Astrocyte (in vitro differentiated cells and primary cell): ENCODE measurements at regions not wholly inside any gene's neighbourhood (a gene's known extent, or its start where the extent isn't known, plus 50 kb on each side); places are given as distances from the start of the nearest gene placed in this dataset.
"Not testable (repeated sequence)": the region's sequence is repeated elsewhere in the genome, so short reads cannot be mapped to it uniquely, and the experiment has no call there.

ENCODE experiments used
- CTCF ChIP-seq: IDR thresholded peaks from 2 replicates; pipeline ENCODE4 v1.5.1; 2011; ENCODE audit warnings: low read depth, mild to moderate bottlenecking, inconsistent platforms, low read length, moderate library complexity; ENCODE audit not compliant: insufficient read depth
- EZH2 ChIP-seq: IDR thresholded peaks from 2 replicates; pipeline ENCODE4 v1.6.1; 2012; ENCODE audit warnings: mild to moderate bottlenecking, low read length, inconsistent platforms; ENCODE audit not compliant: insufficient read depth

- not testable (repeated sequence) for TF ChIP-seq CTCF, EZH2
These were observed 411.7 kb upstream of the GRAMD2B start for GRCh38 chr5:126011526-126011925.
